HG03064 (cell line): ENCODE measurements at regions not wholly inside any gene's neighbourhood (a gene's known extent, or its start where the extent isn't known, plus 50 kb on each side); places are given as distances from the start of the nearest gene placed in this dataset.

ENCODE experiments used
- ATAC-seq: cut with Tn5 transposase; IDR thresholded peaks from one replicate; pipeline ENCODE4 v1.9.1; 2021; ENCODE audit warnings: low read depth; ENCODE audit not compliant: unreplicated experiment

GRCh38 chr14:89630101-89630829, 213.2 kb upstream of the FOXN3 start:
- ATAC-seq, result no peak

GRCh38 chr14:89629383-89629782, 212.3 kb upstream of the FOXN3 start:
- no peak for ATAC-seq

- ATAC-seq, result no peak
Observed at GRCh38 chr14:89628521-89628920, 211.5 kb upstream of the FOXN3 start.

- ATAC-seq, result no peak
Observed at GRCh38 chr14:89626233-89626806, 209.3 kb upstream of the FOXN3 start.

- no peak for ATAC-seq
Observed at GRCh38 chr14:89625731-89626232, 208.7 kb upstream of the FOXN3 start.

GRCh38 chr14:89625244-89625713, 208.2 kb upstream of the FOXN3 start:
- no peak for ATAC-seq

- no peak for ATAC-seq
Observed at GRCh38 chr14:89624500-89625156, 207.6 kb upstream of the FOXN3 start.

- no peak for ATAC-seq
Observed at GRCh38 chr14:89621791-89622638, 205.0 kb upstream of the FOXN3 start.

GRCh38 chr14:89621009-89621421, 204.0 kb upstream of the FOXN3 start:
- ATAC-seq, result no peak

- ATAC-seq, result no peak
Observed at GRCh38 chr14:89620436-89620835, 203.4 kb upstream of the FOXN3 start.

- ATAC-seq, result no peak
Observed at GRCh38 chr14:89619596-89619995, 202.6 kb upstream of the FOXN3 start.

- peak; percentile 59 for ATAC-seq
Observed at GRCh38 chr14:89618811-89619551, 201.9 kb upstream of the FOXN3 start.

- ATAC-seq, result no peak
Observed at GRCh38 chr14:89618330-89618708, 201.3 kb upstream of the FOXN3 start.

GRCh38 chr14:89617481-89618329, 200.7 kb upstream of the FOXN3 start:
- no peak for ATAC-seq

GRCh38 chr14:89616852-89617341, 199.9 kb upstream of the FOXN3 start:
- peak; percentile 40 for ATAC-seq

- ATAC-seq, result no peak
Observed at GRCh38 chr14:89616425-89616824, 199.4 kb upstream of the FOXN3 start.

GRCh38 chr14:89615421-89615820, 198.4 kb upstream of the FOXN3 start:
- no peak for ATAC-seq

- no peak for ATAC-seq
Observed at GRCh38 chr14:89614009-89614691, 197.1 kb upstream of the FOXN3 start.
